Midbrain (tissue), 1 donor: ENCODE measurements at regions not wholly inside any gene's neighbourhood (a gene's known extent, or its start where the extent isn't known, plus 50 kb on each side); places are given as distances from the start of the nearest gene placed in this dataset.
"Not testable (repeated sequence)": the region's sequence is repeated elsewhere in the genome, so short reads cannot be mapped to it uniquely, and the experiment has no call there.

Experiments used
- DNase-seq: peaks from one replicate; lab custom pipeline; 2025; lab: John Stamatoyannopoulos, UW

DNA sequence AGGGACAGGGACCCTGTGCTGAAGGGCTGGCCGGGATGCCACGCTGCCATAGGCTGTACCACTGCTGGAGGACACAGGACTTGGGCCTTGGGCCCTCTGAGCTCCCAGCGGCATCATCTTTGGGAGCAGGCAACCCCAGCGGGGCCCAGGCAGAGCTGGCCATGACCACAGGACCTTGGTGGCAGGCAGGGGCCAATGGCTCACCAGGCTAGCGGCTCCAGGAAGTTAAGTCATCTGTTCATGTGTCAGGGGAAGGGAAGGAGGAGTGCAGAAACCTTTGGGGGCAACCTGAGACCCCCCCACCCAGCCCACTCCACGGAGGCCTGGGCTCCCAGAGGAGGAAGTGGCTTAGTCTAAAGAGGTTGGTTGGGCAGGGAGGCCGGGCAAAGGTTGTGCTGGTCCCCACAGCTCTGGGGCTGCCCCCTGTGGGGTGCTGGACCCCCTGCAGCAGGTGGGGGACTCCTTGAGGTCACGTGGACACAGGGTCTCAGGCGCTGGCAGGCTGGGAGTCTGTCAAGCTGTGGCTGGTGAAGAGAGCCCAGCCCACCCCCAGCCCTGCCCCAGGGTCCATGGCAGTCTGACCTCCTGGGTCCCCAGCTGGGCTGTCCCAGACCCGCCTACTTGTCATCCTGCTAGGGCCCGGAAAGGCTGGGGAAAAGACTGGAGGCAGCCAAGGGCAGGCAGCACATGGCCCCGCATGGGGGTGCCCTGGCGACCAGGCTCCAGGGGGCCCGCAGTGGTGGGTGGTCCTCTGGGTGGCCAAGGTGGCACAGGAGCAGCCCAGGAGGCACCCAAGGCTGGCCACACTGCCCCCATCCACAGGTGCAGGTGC lies 184.3 kb downstream of the IGLL1 start:
- no peak for DNase-seq

DNA sequence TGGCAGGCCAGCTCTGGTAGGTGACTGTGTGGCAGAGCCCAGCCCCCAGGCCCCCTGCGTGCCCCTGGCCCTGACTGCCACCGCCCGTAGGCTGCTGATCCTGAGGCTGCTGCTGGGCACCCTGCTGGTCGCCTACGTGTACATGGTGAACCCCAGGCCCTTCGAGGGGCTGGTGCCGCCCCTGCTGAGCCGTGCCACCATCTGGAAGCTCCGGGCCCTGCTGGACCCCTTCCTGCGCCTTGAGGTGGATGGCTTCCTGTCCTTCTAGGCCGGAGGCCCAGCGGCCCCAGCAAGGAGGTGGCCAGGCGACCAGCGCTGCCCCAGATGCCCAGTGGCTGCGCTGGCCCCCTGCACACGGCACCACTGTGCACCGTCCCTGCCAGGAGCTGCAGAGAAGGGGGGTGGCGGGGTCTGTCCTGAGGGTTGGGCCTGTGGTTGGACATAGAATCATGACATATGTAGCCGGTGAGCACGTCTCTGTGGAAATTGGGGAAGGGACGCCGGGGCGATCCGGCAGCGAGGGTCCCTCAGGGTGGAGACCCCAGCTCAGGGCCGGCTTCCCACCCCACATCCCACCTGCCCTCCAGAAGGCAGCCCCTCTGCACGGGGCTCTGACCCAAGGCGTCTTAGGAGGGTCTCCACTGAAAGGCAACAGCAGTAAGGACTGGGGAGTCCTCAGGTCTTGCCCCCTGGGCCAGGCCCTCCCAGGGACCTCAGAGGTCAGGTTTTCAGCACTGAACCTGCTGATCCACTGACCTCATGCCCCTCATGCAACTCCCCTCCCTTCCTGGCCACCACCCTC lies 185.4 kb downstream of the IGLL1 start:
- DNase-seq = no peak

DNA sequence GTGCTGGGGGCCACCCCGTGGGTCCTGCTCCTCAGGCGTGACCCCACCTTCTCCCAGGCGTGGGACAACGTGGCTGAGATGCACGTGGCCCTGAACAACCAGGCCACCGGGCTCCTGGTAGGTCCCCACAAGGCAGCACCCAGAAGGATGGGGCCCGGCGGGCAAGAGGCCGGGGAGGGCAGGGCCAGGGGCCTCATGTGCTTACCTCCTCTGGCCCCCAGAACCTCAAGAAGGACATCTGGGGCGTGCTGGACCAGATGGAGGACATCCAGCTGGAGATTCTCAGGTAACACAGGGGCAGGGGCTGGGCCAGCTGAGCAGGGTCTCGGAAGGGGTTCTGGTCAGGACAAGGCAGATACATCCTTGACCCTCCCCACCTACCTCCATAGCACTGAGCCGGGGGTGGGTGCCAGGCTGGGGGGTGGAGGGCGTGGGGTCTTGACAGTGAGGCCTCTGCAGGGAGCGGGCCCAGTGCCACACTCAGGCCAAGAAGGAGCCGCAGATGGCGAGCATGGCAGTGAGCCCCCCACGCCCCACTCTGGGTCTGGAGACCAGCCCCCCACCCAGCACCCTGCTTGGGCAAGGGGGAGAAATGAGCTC lies 186.3 kb downstream of the IGLL1 start:
- no peak for DNase-seq

DNA sequence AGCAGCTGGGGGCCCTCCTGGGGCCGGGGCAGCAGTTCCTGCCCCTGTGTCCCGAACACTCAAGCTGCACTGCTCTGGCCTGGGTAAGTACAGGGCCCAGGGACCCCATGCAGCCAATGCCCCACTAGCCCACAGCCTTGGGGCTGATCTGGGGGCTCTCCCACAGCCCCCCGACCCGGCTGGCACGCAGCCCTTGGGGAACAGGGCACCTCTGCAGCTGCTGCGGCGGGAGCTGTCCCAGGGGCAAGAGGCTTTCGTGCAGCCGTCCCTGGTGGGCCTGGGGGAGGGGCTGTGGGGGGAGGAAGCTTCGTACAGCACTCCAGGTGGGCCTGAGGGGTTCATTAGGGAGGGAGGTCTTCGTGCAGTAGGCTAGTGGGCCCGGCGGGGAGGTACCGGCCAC lies 186.9 kb downstream of the IGLL1 start:
- not testable (repeated sequence) for DNase-seq

DNA sequence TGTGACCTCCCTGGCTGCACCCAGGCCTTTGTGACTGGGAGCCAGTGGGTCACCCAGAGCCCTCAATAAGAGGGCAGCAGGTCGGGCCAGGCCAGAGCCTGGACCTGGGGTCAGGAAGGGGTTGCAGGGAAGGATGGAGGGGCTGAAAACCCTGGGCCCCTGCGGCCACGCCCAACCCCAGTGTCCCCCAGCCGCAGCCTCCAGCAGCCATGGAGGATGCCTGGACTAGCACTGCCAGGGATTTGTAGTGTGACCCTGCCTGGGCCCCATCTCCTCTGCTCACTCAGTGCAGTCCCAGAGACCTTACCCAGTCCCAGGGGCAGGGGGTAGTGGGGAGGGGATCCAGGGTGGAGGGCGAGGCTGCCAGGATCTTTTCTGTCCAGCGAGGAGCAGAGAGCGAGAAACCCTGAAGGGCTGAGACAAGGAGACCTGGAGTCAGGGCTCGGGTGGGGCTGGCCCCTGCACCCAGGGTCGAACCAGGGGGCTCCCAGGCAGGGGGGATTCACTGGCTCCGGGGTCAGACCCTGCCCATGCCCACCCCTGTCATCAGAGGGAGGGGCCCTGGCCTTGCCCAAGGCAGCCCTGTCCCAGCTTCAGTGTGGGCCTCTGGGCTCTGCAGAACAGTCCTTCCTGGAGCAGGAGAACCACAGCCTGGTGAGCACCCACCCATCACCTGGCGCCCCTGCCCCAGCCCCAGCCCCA lies 187.5 kb downstream of the IGLL1 start:
- no peak for DNase-seq

DNA sequence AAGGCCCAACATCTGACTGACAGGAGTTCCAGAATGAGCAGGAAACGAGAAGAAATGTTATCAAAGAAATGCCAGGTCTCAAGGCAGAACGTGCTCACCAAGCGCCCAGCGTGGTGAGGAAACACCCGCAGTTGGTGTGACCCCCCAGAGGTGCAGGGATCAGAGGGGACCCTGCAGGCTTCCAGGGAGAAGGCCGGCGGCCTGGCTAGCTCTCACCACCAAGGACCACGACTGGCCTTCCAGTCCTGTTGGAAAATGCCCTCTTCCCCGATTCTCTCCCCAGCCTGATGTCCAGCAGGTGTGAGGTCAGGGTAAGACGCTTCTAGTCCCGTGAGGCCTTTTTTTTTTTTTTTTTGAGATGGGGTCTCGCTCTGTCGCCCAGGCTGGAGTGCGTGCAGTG lies 189.1 kb downstream of the IGLL1 start:
- DNase-seq = no peak

DNA sequence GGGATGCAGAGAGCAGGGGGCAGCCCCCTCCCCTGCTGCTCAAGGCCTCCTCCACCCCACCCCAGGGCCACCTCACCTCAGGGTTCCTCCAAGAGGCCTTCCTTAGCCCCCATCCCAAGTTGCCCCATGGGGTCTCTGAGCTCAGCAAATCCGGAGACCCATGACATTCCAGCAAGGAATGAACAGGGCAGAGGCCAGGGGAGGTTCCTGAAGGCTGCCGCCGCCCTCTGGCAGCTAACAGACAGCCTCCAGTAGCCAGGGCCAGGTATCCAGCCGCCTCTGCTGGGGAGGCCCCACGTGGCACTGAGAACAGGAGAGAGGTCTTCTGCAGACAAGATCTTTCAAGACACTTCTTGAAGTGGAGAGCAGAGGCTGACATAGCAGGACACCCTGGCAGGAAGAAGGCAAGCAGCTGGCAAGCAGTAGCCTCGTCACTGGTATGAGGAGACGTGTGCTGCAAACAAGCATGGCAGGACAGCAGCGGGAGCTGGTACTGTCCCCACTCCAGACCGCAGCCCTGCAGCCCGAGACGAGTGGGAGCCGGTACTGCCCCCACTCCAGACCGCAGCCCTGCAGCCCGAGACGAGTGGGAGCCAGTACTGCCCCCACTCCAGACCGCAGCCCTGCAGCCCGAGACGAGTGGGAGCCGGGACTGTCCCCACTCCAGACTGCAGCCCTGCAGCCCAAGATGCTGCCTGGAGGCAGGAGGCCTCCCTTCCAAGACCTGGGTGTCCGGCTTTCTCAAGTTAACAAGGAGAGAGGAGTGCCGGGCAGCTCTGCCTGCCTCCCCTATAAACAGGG lies 190.6 kb downstream of the IGLL1 start:
- DNase-seq = no peak

DNA sequence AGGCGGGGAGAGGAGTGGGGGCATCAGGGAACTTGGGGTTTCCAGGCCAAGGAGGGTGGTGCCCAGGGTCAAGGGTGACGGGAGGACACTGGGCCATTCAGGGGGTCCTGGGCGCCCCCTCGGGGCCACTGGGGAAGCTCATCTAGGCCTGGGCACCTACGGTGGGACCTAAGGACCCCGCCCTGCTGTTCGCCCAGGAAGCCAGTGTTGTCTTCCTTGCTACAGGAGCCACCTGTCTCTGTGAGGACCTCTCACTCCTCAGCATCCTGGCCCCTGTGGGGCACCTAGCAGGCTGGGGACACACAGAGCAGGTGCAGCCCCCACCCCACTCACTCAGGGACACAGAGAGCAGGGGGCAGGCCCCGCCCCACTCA lies 191.6 kb downstream of the IGLL1 start:
- DNase-seq = no peak

DNA sequence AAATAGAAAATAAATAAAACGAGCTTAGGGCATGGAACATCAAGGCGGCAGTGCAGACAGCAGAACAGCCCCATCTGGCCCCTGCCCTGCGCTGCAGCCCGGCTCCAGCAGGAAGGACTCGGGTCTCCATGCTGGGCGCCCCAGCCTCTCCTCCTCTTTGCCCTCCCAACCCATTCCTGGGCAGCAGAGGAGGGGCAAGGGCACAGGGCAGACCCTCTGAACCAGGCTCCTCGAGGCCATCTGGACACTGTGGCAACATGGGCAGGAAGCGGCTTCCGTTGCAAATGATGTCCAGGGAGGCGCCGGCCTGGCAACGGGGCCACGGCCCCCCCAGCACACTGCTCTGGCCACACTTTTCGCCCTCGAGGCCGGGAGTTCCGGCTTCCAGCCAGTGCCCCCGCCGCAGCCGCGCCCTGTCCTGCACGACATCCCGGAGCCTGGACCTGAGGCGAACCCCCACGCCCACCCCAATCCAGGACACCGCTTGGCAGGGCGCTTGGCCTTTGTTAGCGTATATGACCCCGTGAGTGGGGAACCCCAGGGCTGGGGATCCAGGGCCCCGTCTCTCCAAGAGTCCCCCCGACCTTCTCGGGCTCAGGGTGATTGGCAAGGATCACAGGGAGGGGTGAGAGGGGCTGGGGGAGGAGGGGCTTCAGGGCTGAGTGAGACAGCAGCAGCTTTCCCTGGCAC lies 192.1 kb downstream of the IGLL1 start:
- no peak for DNase-seq

DNA sequence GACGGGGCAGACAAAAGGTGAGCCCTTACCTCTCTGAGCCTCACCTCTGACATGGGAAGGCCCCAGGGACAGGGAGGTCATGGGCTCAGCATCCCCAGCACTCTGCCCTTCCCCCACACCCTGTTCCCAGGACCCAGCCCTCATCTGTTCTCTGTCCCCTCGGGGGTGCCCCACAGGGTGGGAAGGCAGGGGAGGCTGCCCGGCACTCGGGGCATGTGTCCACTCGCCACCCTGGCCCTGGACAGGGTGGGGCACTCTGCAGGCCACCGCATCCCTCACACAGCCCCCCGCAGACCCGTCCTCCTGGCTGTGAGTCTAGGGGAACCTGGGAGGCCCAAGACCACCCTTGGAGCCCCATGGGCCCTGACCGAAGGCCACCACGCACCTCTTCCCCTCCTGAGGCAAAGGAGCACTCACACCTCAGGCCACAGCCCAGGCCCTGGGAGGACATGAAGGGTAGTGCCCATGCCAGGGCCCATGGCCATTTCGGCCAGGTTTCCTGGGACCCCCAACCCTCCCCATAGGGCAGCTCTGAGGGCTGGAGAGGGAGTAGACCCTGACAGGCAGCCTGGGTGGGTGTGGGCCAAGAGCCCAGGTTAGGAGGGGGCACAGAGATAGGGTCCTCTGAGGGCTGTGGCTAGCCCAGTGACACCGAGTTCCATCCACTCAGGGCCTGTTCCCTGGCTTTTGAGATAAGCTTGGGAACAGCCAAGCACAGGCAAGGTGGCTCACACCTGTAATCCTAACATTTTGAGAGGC lies 193.1 kb downstream of the IGLL1 start:
- no peak for DNase-seq

DNA sequence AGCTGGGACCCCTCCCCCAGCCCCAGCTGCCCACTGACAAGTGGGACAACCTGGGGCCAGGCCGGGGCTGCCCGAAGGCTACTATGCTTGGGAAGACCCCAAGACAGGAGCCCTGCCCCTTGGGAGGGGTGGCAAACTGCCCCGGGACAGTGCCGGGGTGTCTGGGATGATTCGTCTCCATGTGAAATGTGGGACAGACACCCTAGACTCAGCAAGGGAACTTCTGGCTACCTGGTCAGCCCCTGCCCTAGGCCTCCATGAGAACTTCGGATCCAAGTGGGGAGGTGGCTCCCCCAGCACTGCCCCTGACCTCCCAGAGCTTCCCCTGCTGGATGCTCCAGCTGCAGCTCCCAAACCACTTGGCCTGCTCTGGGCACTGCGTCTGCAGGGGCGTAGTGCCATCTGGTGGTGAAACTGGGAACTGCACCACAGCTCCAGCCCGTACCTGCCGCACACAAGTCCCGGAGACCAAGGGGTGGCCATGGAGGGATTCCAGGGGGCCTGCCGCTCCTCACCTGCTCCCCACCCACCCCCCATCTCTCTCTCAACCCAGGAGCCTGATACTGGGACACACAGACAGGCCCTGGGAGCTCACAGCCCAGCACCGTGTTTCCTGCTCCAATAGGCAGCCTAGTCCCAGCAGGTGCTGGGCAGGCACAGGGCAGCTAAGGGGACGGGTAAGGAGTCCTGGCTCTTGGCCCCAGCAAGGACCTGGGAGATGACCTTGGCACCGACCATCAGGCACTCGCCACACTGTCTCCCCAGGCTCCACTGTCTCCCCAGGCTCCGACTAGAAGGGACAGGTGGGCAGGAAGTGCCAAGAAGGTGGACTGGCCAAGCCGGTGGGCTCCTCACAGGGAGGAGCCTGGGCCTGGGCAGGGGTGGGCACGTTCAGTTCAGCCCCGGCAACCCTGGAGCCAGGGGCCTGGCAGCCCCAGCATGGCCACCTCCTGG lies 194.1 kb downstream of the IGLL1 start:
- peak; percentile 88 for DNase-seq

DNA sequence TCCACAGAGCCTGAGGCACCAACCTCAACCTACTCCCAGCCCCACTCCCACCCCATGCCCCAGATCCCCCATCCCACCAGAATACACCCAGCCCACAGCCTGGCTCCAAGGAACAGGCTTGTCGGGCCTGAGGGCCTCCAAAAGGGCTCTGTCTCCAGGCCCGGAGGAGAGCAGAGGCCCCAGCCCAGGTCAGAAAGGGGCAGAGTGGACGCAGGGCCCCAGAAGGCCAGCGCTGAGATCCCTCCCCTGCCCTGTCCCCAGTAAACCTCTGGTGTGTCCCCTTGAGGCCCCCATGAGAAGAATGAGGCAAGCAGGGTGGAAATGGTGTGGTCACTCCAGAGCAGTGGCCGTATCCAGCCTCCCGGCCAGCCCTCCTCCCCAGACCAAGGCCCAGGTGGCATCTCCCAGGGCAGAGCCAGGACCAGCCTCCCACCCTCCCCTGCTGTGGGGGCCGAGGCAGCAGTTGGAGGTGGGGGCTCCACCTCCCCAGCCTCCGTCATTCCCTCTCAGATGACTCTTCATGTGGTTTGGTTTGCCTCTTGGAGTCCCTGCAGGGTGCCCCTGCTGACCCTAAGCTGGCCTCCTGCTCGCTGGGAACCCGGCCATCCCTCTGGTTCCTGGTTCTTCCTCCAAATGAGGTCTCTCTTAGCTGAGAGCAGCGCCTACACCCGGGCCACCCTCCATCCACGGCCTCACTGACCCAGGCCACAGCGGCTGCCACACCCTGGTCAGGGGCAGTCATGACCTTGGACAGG lies 195.0 kb downstream of the IGLL1 start:
- no peak for DNase-seq

DNA sequence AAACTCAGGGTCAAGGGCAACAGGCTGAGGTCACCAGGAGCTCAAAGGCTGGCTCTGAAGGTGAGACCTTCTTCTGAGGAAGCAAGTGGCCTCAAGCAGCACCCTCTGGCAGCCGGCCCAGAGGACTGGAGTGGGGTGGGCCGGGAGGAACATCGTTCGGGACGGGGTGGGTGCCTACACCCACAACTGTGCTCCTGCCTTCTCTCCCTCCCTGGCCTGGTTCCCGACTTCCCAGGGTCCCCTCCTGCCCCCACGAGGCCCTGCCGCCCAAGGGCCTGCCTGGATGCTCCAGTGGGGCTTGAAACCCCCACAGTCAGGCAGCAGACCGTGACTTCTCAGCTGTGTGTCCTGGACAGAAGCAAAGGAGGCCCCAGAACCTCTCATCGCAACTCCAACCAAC lies 195.7 kb downstream of the IGLL1 start:
- DNase-seq = no peak

DNA sequence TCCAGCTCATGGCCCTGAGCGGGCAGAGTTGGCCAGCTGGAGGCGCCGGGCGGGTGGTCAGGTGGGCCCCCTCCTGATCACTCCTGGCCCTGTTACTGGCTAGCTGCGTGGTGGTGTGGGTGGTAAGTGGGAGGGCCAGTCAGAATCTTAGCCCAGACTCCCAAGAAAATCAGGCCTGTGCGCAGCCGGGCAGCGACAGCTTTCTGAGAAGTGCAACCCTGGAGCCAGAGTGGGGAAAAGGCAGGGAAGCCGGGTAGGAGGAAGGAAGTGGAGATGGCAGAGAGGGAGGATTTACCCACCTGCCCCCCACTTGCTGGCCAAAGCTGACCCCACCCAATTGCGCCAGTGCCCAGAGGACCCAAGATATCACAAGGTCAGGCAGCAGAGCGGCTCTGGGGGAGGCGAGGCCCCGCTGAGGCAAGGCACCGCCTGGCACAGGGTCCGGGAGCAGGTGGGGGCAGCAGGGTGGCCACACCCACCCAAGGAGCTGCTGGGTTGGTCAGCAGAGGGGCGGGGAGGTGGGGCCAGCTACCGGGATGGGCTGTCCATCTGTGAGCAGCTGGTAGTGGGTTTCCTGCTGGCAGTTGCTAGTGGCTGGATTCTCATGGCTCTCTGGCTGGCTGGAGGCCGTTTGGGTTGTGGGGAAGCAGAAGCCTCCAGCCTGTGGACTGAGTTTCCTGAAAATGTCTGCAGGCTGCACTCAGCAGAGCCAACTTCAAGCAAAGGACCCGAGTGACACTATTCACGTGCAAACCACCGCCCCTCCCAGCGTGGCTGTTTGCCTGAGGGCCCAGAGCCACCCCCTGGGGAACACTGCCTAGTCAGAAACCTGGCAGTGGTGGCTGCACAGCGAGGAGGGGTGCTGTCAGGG lies 196.4 kb downstream of the IGLL1 start:
- DNase-seq = peak; percentile 64

DNA sequence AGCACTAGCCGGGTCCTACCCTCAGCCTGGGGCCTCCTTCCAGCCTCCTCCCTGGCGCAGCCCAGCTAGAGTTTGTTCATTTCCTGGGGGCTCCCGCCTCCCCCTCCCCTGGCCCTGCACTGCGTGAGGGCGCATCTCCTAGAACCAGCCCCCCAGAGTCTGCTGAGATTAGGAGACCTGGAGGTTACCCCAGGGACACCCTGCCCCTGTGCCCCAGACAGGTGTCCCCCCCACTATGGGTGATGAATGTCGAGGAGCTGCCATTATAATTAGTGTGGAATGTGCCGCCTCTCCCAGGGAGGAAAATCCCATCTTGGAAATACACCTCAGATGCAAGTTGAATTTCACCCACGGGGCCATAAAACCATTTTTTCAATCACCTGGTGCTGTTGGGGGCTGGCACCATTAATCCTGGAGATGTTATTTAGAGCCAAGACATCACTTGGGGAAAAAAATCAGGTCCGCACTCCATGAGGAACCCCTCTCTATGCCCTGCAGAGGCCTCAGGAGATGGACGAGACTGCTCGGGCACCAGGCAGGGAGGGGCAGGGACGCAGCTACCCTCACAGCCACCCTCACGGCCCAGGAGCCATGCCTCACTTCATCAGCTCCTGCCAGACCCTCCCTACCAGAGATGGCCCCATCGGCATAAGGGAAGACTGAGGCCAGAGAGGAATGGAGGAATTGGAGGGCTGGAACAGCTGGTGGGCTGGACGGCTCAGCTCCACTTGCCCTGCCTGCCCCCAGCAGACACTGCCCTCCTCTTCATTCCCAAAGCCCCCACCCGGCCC lies 197.5 kb downstream of the IGLL1 start:
- DNase-seq = no peak

DNA sequence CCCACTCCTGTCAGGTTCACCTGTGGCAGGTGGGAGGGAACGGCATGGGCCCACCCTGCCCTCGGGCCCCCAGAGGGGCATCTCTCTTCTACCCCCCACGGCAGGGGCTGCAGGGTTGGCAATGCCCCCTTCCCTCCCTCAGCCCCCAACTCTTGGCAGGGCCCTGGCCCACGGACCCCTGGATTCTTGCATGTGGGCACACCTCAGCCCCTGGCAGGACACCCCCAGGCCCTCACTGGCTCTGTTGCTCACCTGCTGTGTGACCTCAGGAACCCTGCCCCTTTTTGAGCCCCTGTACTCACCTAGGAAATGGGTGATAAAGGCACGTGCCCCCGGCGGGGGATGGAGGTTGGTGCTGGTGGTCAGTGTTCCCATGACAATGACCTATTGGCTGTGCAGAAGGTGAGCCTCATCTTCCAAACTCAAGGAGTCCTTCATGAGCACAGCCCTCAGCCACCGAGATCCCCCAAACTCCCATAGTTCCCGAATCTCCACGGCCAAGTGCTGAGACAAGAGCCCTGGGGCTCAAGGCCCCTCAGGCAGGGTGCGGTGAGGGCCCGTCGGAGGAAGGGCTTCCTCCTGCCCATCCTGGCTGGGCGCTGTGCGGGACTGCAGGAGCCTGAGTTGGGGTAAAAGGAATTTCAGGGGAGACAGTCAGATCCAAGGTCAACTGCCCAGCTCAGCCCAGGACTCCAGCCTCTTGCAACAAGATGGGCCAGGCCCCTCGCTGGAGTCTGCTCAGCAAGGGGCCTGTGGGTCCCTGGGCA lies 198.2 kb downstream of the IGLL1 start:
- no peak for DNase-seq
